NB4 (cell line): ENCODE measurements at regions not wholly inside any gene's neighbourhood (a gene's known extent, or its start where the extent isn't known, plus 50 kb on each side); places are given as distances from the start of the nearest gene placed in this dataset.

ENCODE experiments used
- CTCF ChIP-seq: IDR thresholded peaks from one replicate; pipeline ENCODE4 v1.5.1; 2012; ENCODE audit warnings: low read depth, low read length
- MAX ChIP-seq: IDR thresholded peaks from 2 replicates; pipeline ENCODE4 v1.6.1; 2011; ENCODE audit warnings: low read depth, low read length
- MYC ChIP-seq: IDR thresholded peaks from 2 replicates; pipeline ENCODE4 v1.6.1; 2011; ENCODE audit warnings: low read depth, low read length
- POLR2A ChIP-seq: IDR thresholded peaks from 2 replicates; pipeline ENCODE4 v1.6.1; 2011; ENCODE audit warnings: mild to moderate bottlenecking; ENCODE audit not compliant: insufficient read length; ENCODE audit errors: extremely low read depth

GRCh38 chr12:124412646-124413015, 117.7 kb downstream of the RFLNA start:
- TF ChIP-seq CTCF: no peak
- TF ChIP-seq MAX: no peak
- TF ChIP-seq POLR2A: no peak
- TF ChIP-seq MYC: no peak
